ENCODE measurements at regions not wholly inside any gene's neighbourhood (a gene's known extent, or its start where the extent isn't known, plus 50 kb on each side); places are given as distances from the start of the nearest gene placed in this dataset.

DNA sequence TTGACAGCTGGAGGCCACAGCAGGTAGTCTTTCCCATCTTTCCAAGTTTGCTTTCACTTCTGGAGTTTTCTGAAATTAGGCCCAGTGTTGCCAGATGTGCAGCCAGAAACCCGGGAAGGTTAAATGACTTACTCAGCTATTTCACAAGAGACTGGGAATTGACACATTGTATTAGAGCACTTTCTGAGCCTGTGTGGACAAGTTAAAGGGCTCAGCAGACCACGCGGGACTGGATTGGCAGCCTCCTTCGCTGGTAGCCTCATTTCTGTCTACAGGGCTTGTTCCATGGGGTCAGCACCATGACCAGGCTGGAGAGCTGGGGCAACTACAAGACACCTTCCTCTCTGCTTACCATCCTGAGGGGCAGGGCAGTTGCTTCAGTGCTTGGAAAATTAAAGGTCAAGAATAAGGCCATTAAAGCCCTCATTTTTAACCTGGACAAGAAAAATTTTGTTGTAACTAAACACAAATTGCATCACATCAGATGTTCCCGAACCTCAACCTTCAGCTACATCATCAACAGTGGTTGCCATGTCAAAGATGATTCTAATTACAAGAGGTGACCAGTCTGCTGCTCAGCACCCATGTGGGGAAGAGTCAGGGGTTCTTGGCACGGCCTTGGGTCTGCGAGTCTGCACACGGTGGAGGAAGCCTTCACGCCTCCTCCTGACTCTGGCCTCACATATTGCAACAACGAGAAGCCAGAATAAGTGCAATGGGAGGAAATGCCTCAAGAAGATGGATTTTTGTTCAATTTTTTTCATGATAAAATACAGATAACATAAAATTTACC lies 279.5 kb upstream of the RAB6C start:
- TF ChIP-seq, protein P1, sequence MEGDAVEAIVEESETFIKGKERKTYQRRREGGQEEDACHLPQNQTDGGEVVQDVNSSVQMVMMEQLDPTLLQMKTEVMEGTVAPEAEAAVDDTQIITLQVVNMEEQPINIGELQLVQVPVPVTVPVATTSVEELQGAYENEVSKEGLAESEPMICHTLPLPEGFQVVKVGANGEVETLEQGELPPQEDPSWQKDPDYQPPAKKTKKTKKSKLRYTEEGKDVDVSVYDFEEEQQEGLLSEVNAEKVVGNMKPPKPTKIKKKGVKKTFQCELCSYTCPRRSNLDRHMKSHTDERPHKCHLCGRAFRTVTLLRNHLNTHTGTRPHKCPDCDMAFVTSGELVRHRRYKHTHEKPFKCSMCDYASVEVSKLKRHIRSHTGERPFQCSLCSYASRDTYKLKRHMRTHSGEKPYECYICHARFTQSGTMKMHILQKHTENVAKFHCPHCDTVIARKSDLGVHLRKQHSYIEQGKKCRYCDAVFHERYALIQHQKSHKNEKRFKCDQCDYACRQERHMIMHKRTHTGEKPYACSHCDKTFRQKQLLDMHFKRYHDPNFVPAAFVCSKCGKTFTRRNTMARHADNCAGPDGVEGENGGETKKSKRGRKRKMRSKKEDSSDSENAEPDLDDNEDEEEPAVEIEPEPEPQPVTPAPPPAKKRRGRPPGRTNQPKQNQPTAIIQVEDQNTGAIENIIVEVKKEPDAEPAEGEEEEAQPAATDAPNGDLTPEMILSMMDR (IDR thresholded peaks at IDR 0.05), result no peak
- TF ChIP-seq EP300 (IDR thresholded peaks at IDR 0.05) (no peak), POLR2A (IDR thresholded peaks at IDR 0.05) (no peak)

Measured in ovary (tissue), 3 donors.